ENCODE measurements at regions not wholly inside any gene's neighbourhood (a gene's known extent, or its start where the extent isn't known, plus 50 kb on each side); places are given as distances from the start of the nearest gene placed in this dataset.

- H3K27me3 ChIP-seq = no peaks in the 10 kb centered on the region
- no peaks in the 10 kb centered on the region for H3K36me3 ChIP-seq
- peaks cover 0 to 14% (median 11%) of the 10 kb centered on the region in 4 donors for H3K9me3 ChIP-seq
- H3K27ac ChIP-seq = no peak overlapping the region
- TF ChIP-seq POLR2A (IDR thresholded peaks at IDR 0.05) (no peak), EP300 (IDR thresholded peaks at IDR 0.05) (no peak), POLR2AphosphoS5 (IDR thresholded peaks at IDR 0.05) (no peak)
- TF ChIP-seq, protein P1, sequence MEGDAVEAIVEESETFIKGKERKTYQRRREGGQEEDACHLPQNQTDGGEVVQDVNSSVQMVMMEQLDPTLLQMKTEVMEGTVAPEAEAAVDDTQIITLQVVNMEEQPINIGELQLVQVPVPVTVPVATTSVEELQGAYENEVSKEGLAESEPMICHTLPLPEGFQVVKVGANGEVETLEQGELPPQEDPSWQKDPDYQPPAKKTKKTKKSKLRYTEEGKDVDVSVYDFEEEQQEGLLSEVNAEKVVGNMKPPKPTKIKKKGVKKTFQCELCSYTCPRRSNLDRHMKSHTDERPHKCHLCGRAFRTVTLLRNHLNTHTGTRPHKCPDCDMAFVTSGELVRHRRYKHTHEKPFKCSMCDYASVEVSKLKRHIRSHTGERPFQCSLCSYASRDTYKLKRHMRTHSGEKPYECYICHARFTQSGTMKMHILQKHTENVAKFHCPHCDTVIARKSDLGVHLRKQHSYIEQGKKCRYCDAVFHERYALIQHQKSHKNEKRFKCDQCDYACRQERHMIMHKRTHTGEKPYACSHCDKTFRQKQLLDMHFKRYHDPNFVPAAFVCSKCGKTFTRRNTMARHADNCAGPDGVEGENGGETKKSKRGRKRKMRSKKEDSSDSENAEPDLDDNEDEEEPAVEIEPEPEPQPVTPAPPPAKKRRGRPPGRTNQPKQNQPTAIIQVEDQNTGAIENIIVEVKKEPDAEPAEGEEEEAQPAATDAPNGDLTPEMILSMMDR (IDR thresholded peaks at IDR 0.05) = no peak
- WGBS, 5 donors = 33 to 45% (median 37%) methylated on average over 6 of the region's 6 CpGs
- no peak overlapping the region for H3K4me3 ChIP-seq
- intact Hi-C loops (cut with DNase I; ENCODE audit: low total_unique reads) = no loop called here
- H3K4me1 ChIP-seq = no peaks in the 10 kb centered on the region
- no peak for DNase-seq
Observed at GRCh38 chr13:21949818-21950429, 279.1 kb downstream of the FGF9 start.

GRCh38 chr13:21956666-21957065 lies 285.8 kb downstream of the FGF9 start:
- peaks cover 0 to 14% (median 0%) of the 10 kb centered on the region in 4 donors for H3K9me3 ChIP-seq
- no peak overlapping the region for H3K4me3 ChIP-seq
- no peak overlapping the region for H3K27ac ChIP-seq
- no peaks in the 10 kb centered on the region for H3K36me3 ChIP-seq
- no peak for DNase-seq
- TF ChIP-seq, protein P1 (IDR thresholded peaks at IDR 0.05) = no peak
- TF ChIP-seq EP300 (IDR thresholded peaks at IDR 0.05) = no peak
- TF ChIP-seq POLR2AphosphoS5 (IDR thresholded peaks at IDR 0.05) = no peak
- TF ChIP-seq POLR2A (IDR thresholded peaks at IDR 0.05) = no peak
- intact Hi-C loops (cut with DNase I; ENCODE audit: low total_unique reads) = no loop called here
- no peaks in the 10 kb centered on the region for H3K27me3 ChIP-seq
- no peaks in the 10 kb centered on the region for H3K4me1 ChIP-seq
- 46 to 79% (median 53%) methylated on average over 1 of the region's 1 CpG for WGBS, 5 donors

GRCh38 chr13:21957833-21958232 lies 287.0 kb downstream of the FGF9 start:
- no peaks in the 10 kb centered on the region for H3K36me3 ChIP-seq
- H3K27me3 ChIP-seq = no peaks in the 10 kb centered on the region
- H3K4me3 ChIP-seq = no peak overlapping the region
- no peak for DNase-seq
- no peak overlapping the region for H3K27ac ChIP-seq
- intact Hi-C loops (cut with DNase I; ENCODE audit: low total_unique reads) = no loop called here
- TF ChIP-seq EP300 (IDR thresholded peaks at IDR 0.05) (no peak), POLR2AphosphoS5 (IDR thresholded peaks at IDR 0.05) (no peak), POLR2A (IDR thresholded peaks at IDR 0.05) (no peak)
- TF ChIP-seq, protein P1 (IDR thresholded peaks at IDR 0.05) = no peak
- no peaks in the 10 kb centered on the region for H3K4me1 ChIP-seq
- peaks cover 0 to 17% (median 3%) of the 10 kb centered on the region in 4 donors for H3K9me3 ChIP-seq

DNA sequence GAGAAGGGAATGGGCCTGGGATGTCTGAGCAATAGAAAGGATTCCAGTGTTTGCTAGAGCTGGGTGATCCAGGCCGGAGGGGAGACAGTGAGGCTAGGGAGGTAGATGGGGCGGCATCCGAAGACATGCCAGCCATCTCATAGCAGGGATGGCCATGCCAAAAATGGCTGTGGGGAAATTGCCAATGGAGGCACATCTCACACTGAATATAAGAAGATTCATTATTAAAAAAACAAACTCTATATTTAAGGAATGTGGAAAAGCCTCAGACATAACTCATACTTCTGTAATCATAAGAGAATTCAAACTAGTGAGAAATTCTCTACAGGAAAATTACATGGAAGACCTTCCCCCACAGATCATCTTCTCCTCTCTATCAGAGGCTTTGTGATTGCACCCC lies 289.2 kb downstream of the FGF9 start:
- Histone ChIP-seq H3K27ac (no peak overlapping the region), H3K9me3 (peaks cover 0 to 12% (median 3%) of the 10 kb centered on the region in 4 donors), H3K4me3 (no peak overlapping the region), H3K27me3 (no peaks in the 10 kb centered on the region), H3K4me1 (no peaks in the 10 kb centered on the region), H3K36me3 (no peaks in the 10 kb centered on the region)
- TF ChIP-seq, protein P1 (IDR thresholded peaks at IDR 0.05) = no peak
- TF ChIP-seq EP300 (IDR thresholded peaks at IDR 0.05) = no peak
- TF ChIP-seq POLR2A (IDR thresholded peaks at IDR 0.05) = no peak
- no peak for TF ChIP-seq POLR2AphosphoS5 (IDR thresholded peaks at IDR 0.05)
- intact Hi-C loops (cut with DNase I; ENCODE audit: low total_unique reads) = no loop called here
- no peak for DNase-seq
- 89 to 96% (median 91%) methylated on average over 3 of the region's 3 CpGs for WGBS, 5 donors
